NOMO-1 (cell line): ENCODE measurements at regions not wholly inside any gene's neighbourhood (a gene's known extent, or its start where the extent isn't known, plus 50 kb on each side); places are given as distances from the start of the nearest gene placed in this dataset.

Experiments used
- DNase-seq, 2 experiments: peaks; one replicate each; lab custom pipeline; 2025; ENCODE audit not compliant: unreplicated experiment in 2 of 2; lab: John Stamatoyannopoulos, UW

DNA sequence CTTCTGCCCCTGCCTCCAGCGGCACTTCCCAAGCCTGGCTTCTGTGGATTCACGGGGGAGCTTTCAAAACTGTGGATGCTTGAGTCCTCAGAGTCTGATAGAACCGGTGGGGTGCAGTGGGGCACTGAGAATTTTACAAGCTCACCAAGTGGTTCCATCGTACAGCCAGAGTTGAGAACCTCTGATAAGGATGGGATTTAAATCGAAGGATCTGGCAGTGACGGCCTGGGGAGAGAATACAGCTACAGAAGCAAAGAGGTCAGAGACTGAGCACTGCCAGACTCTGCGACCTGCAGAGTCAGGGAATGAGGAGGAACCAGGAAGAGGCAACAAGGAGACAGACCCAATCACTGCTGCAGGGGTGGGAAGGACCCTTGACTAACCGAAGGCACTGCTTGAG is 124.6 kb upstream of the BOD1 start:
- DNase-seq: no peak

DNA sequence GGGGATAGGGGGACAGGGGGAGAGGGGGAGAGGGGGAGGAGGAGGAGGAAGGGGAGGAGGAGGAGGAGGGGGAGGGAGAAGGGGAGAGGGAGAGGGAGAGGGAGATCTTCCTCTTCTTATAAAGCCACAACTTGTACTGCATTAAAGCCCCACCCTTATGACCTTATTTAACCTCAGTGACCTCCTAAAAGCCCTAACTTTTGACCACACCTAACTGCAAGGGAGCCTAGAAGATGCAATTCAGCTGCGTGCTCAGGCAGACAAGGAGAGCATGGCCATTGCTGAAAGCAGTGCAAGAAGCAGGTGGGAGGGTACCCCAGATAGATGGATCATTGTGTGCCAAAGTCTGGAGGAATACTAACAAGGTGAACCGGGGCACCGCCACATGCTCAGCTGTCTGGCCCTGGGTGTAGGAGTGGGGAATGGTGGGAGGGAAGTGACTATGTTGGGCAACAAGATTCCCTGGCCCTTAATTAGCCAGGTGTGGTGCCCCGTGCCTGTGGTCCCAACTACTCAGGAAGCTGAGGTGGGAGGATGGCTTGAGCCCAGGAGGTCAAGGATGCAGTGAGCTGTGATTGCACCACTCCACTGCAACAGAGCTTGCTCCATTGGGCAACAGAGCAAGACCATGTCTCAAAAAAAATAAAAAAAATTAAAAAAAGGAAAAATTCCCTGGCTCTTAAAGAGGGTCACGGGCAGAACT is 125.4 kb upstream of the BOD1 start:
- no peak for DNase-seq

DNA sequence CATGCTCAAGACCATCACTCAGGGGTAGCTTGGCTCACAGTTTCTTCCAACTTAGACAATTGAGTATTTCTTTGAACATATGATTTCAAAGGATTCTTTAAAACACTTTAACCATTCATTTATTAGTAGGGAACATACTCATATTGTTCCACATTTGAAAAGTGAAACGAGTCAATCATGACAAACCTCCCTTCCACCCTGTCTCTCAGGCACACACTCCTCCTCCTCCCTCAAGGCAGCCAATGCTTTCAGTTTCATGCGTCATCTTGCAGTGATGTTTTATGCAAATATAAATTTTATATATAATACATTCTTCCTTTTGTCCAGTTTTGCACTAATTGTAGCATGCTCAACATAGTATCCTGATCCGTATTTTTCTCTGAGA is 126.0 kb upstream of the BOD1 start:
- DNase-seq: no peak

DNA sequence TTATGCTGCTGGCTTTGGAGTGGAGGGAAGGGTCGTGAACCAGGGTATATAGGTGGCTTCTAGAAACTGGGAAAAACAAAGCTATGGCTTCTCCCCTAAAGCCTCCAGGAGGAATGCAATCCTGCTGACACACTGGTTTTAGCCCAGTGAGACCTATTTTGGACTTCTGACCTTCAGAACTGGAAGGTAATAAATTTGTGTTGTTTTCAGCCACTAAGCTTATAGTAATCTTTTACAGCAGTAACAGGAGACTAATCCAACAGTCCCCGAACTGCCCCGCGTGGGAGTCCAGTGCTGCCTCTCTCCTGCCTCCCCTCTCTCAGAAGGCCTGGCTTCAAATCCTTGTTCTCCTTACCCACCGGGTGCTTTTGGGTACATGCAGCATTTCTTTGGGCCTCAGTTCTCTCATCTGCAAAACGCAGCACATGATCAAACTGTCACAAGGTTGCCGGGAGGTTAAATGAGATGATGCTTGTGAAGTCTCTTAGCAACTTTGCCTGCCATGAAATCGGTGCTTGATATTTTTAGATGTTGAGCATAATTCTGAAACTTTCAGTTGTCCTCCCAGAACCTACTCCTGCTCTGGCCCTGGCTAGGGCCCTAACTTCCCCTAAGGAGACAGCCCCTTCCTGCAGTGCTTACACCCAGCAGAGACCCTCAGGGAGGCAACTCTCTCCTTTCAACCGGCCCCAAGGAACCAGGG is 127.3 kb upstream of the BOD1 start:
- DNase-seq: no peak

DNA sequence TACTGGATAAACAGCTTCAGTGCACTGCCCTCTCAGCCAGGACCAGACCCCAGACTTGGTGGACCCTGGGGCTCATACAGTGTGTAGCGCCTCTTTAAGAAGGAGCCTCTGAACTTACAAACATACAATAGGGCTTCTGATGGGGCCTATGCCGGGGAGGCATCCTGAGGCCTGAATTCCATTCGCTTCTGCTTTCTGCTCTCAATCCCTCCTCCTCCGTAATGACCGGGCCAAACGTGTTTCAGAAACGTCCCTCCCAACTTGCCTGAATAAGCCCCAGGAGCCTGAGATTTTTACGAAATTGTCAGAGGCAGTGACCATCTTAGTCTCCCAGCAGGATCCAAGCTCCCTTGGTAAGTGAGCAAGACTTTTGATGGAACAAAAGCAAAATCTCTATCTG is 128.1 kb upstream of the BOD1 start:
- no peak for DNase-seq

DNA sequence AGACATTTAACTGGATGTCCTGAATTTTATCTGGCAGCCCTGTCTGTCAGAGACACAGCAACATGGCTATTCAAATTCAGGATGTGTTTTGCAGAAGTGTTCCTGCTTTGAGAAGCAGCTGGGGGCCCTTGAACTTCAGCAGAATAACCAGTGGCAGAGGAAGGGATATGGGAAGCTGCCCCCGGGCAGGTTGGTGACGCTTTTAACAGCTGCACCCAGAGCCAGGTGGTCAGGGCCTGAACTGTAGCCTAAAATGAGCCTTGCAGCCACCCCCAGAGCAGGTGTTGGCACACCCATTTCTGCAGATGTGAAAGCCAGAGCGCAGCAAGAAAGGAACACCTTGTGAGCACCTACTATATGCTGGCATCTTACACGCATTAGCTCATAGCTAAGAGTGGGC is 128.7 kb upstream of the BOD1 start:
- peak in 1 of 2 experiments; percentile 8 for DNase-seq

DNA sequence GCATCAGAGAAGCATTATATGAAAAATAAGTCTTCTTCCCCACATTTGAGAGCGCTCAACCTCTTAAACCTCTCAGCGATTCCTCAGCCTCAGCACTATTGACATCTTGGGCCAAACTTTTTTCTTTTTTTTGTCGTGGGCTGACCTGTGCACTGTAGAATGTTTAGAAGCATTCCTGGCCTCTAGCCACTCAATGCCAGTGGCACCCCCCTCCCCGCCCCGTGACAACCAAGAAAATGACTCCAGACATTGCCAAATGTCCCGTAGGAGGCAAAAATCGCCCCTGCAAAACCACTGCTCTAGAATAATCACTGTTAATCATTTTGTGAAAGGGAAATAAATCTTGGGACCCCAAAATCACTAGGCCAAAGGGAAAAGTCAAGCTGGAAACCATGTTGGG is 129.1 kb upstream of the BOD1 start:
- no peak for DNase-seq

DNA sequence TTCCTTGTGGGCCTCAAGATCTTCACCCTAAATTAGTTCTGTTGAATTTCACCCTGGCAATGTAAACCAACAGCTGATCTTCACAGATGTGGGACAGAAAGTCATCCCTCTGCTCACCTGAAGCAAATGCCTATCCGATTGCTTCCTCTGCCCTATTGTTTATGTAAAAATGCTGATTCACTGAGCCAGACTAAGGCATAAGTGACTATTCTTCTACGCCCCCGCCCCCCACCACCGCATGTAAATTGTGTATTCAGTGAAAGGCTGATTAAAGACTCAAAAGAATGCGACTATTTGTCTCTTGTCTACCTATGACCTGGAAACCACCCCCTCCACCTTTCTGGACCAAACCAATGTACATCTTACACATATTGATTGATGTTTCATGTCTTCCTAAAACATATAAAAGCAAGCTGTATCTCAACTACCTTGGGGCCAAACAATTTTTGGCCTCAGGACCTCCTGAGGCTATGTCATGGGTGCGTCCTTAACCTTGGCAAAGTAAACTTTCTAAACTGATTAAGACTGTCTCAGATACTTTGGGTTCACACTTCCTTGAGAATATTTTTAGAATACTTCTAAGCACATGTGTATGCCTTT is 129.7 kb upstream of the BOD1 start:
- no peak for DNase-seq

DNA sequence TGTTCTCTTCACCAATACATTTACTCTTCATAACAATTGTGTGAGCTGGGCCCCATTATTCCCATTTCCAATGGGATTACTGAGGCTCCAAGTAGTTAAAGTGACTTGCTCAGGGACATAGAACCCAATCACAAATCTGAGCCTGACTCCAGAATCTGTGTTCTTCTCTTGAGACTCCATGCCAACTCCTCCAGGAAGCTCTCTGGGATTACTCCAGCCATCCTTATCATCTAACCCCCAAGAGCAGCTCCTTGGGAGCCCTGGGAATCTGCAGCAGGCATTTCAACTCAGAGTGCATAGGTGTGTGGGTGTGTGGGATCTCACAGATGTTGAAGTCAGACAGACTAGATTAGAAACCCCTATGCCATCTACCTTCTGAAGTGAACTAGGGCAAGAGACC is 131.4 kb upstream of the BOD1 start:
- DNase-seq: no peak

DNA sequence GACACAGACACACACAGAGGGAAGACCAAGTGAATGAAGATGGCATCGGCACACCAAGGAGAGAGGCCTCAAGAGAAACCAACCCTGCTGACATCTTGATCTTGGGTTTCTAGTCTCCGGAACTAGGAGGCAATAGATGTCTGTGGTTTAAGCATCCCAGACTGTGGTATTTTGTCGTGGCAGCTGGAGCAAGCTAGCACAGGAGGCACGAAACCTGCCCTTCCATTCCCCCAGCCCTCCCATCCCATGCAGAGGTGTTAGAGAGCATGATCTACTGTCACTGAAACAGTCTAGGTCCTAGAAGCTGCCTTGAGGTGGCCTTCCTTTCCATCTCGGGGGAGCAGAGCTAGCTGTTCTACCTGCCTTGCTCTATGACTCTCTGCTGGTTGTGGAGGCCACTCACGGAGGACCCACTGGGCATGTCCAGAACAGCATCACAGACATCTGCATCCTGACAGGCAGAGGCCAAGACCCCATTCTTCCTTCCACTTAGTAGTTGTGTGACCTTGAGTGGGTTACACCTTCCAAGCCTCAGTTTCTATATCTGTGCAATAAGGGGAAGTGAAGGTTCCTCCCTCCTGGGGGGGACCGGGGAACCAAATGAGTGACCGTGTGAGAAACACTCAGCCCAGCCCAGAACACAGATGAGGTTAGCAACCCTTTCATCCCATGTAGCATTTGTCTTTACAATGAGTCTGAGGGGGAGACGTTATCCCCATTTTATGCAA is 134.3 kb upstream of the BOD1 start:
- DNase-seq: no peak

DNA sequence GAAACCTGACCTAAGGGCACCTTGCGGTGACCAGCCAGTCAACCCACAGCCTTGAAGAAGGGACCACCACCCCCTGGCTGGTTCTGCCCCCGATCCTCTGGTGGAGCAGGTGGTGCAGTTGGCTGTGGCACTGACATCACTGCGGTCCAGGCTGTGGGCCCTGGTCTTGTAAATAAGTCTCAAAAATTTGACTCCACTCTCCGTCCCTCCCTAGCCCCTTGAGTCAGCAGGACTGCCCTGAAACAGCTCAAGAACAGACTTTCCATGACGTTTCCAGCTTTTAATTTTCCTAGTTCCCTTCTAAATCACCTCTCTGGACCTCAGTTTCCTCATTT is 134.8 kb upstream of the BOD1 start:
- no peak for DNase-seq

DNA sequence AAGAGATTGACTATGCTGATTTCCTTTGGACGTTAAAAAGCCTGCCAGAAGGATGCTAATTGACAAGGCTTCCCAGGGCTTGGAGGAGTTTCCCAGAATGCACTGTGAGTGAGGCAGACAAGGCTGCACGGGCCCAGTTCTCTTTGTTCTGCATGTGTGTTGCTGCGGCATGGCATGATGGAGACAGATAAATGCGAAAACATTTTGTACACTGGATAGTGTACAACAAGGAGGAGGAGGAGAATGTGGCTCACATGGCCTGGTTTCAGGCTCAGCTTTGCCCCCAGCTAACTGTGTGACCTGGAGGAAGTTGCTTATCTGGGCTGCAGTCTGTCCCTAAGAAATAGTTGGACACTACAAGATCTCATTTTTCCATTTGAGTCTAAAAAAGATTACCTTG is 135.5 kb upstream of the CPEB4 start:
- DNase-seq: no peak

DNA sequence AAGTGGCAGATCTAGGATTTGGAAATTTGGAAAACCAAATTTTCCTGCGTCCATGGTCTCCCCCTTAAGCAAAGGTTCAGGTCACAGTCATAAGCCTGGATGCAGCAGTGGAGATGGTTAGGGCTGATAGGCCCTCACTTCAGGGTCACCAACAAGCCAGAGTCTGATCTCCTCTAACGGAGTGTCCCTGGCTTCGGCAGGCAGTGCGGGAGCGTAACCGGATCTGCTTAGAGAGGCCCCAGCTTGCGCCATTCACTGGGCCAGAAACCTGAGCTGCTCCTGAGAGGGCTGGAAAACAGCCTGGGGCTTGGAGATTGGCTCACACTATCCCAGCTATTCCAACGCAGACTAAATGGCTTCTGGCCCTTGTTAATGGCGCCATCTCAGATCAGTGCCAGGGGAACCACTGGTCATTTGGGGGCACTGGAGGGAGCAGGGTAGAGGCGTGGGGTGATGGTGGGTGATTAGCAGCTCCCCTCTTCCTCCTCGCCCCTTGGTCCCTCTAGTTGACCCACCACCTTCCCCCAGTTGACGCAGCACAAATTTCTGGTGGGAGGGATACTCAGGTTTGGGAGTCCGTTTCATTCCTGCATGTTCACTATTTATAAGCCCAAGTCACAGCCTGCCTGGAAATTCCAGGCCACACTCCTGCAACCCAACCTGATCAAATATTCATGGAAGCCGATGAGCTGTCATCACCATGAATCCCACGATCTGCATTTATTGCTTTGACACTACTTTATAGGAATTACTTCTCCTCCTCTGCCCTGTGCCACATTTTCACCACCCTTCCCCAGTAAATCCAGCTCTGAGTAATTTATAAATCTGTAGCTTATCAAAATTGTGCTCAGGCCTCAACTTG is 134.6 kb upstream of the CPEB4 start:
- no peak for DNase-seq

DNA sequence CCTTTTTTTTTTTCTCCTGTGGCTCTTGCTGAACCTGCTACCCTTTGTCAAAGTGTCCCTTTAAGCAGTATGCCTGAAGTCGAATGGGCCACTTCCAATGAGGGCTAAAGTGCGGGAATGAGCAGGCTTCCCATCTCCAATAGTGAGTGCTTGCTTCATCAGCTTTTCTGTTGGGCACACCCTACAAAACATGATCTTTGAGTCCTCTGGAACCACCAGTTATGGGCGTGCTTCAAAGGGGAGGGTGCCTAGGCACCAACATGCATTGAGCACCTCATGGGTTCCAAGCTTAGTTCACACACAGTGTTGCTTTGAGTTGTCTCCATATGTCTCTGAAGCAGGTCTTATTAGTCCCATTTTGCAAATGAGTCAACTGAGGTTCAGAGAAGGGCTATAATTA is 132.8 kb upstream of the CPEB4 start:
- DNase-seq: no peak

DNA sequence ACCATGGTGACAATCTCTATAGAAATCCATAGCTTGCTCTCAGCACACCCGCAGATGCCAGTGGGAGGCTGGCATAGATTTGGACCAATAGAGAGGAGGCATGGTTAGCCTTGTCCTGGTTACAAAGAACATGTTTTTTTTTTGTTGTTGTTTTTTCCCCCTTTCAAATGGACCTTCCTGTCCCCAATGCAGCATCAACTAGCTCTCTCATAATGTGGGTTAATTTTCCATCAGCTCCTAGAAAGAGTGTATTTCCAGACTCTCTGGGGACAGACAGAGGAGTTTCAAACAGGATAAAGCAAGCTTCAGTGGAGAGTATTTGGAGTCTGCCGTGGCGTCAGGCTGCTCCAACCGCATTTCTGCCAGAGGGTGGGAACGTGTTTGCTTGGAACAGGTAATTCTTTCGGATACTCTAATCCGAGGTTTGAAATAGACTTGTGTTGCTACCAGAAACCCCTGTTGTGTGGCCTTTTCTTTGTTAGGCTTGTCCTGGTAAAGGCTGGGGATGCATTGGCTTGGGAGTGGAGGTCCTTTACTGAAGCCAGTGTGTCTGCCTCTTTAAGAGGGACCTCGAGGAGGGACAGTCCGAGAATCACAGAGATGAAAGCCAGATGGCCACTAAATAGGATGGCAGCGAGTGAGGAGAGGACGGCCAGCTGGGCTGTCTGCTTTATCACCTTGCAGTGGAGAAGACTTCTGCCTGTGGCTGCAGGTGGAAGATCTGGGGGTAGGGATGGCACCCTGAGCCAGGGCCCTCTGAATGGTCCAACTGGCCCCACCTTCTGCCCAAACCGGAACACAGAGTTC is 130.5 kb upstream of the CPEB4 start:
- no peak for DNase-seq

DNA sequence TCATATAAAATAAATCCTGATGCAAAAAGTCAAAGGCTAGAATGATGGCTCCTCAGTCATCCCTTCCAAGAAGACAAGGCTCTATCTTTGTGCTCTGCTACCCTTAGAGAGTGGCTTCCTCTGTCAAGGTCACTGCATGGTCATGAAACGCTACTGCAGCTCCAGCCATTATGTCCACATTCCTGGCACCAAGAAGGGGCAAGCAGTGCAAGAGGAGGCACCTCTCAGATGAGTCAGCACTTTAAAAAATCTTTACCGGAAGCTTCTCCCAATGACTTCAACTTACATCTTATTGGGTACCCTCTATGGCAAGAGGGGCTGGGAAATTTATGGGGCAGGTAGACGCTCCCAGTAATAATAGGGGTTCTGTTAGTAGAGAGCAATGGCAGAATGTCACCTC is 129.5 kb upstream of the CPEB4 start:
- DNase-seq: no peak

DNA sequence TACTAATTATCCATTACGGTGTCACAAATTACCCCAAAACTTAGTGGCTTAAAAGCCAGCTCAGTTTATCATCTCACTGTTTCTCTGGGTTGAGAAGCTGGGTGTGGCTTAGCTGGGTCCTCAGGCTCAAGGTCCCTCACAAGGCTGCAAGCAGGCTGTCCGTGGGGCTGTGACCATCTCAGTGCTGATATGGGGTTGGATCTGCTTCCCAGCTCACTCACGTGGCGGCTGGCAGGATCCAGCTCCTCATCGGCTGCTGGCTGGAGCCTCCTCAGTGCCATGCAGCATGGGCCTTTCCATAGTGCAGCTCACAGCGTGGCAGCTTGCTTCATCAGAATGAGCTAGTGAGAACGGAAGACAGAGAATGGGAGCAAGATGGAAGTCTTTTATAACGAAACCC is 128.5 kb upstream of the CPEB4 start:
- DNase-seq: no peak

DNA sequence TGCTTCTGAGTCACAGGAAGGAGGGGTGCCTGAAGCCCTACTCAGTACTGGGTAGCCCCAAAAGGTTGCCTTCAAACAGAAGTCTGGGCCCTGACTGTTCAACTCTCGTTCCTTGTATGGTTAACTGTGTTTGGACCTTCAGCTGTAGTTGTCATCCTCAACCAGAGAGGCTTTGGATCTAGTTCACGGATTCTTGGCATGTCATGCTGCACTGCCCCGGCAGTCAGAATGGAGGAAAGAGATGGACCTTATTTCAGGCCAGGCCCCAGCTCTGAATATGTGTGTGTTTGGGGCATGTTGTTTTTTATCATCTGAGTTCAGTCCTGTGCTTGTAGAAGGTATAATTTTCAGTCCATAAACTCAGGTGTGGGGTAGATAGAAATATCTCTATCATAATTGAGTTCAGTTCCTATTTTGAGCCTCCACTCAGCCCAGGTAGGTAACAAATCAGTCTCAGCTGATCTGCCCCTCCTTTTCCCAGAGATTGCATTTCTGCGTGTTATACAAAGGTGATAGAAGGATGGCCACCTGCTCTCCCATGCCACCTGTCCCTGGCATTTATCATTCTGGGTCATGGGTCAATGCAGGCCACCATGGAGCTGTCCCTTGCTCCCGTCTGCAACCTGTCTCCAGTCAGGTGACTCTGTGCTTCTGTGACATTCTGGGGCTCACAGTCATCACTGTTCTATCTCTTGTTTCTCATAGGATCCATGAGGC is 127.5 kb upstream of the CPEB4 start:
- no peak for DNase-seq

DNA sequence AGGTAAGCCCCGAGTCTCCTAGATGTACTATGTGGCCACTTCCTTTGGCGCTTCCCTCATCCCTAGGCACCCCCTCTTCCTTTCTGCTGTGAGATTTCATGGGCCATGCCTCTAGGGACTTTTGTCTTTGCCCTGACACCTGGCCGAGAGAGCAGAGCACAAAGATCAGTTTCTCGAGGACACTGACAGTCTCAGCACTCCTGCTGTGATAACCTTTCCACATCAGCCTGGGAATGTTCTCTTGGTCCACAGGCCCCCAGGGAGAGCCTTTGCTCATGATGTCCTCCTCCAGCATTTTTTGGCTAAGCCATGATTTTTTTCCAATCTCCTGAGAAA is 127.0 kb upstream of the CPEB4 start:
- no peak for DNase-seq

DNA sequence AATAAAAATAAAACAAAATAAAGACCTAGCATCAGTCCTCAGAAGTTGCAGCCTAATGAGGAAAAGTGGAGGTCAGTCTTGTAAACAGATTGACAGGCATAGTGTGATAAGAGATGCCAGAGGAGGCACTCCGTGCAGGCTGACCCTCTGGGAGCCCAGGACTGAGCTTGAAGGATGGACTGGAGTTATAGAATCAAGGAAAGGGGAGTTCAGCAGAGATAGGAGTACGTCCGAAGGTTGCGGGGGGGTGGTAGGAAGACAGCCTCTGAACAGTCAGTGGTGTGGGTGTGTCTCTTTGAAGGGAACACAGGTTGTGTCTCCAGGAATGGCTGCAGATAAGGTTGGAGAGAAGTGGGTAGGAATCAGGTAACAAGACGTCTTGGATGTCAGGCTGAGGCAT is 126.1 kb upstream of the CPEB4 start:
- no peak for DNase-seq
